Smooth muscle cell (in vitro differentiated cells): ENCODE measurements at regions not wholly inside any gene's neighbourhood (a gene's known extent, or its start where the extent isn't known, plus 50 kb on each side); places are given as distances from the start of the nearest gene placed in this dataset.

ENCODE experiments used
- DNase-seq: peaks from one replicate; lab custom pipeline; 2025; ENCODE audit not compliant: unreplicated experiment; lab: John Stamatoyannopoulos, UW
- H2AFZ ChIP-seq: fragments of 200-600 bp; sonication (generic); 2 replicates; pipeline ENCODE4 v1.6.0; 2016; ENCODE audit warnings: antibody characterized with exemption, low read depth, mild to moderate bottlenecking
- H3F3A ChIP-seq: fragments of 200-600 bp; sonication (generic); 2 replicates; pipeline ENCODE4 v1.6.0; 2017; ENCODE audit warnings: antibody characterized with exemption, low read depth
- H3K27ac ChIP-seq: fragments of 200-600 bp; sonication (generic); 2 replicates; pipeline ENCODE4 v1.5.1; 2016; ENCODE audit warnings: low read depth, mild to moderate bottlenecking
- H3K27me3 ChIP-seq: fragments of 200-600 bp; sonication (generic); 2 replicates; pipeline ENCODE4 v1.6.1; 2016; ENCODE audit warnings: low read depth, mild to moderate bottlenecking
- H3K36me3 ChIP-seq: fragments of 200-600 bp; sonication (generic); 2 replicates; pipeline ENCODE4 v1.5.1; 2016; ENCODE audit warnings: low read depth
- H3K4me1 ChIP-seq: fragments of 200-600 bp; sonication (generic); 2 replicates; pipeline ENCODE4 v1.5.1; 2016; ENCODE audit warnings: low read depth
- H3K4me2 ChIP-seq: fragments of 200-600 bp; sonication (generic); 2 replicates; pipeline ENCODE4 v1.6.0; 2016; ENCODE audit warnings: mild to moderate bottlenecking
- H3K4me3 ChIP-seq: fragments of 200-600 bp; sonication (generic); 2 replicates; pipeline ENCODE4 v1.5.1; 2016; ENCODE audit warnings: mild to moderate bottlenecking
- H3K79me2 ChIP-seq: fragments of 200-600 bp; sonication (generic); 2 replicates; pipeline ENCODE4 v1.6.0; 2016; ENCODE audit warnings: low read depth, mild to moderate bottlenecking
- H3K9ac ChIP-seq: fragments of 200-600 bp; sonication (generic); 2 replicates; pipeline ENCODE4 v1.6.0; 2016; ENCODE audit warnings: low read depth
- H3K9me3 ChIP-seq: fragments of 200-600 bp; sonication (generic); replicated peaks from 2 replicates; pipeline ENCODE4 v1.5.1; 2016; ENCODE audit warnings: low read depth
- H4K20me1 ChIP-seq: fragments of 200-600 bp; sonication (generic); 2 replicates; pipeline ENCODE4 v1.6.0; 2016; ENCODE audit warnings: low read depth
- CTCF ChIP-seq: fragments of 200-600 bp; sonication (generic); IDR thresholded peaks from 2 replicates; pipeline ENCODE4 v1.5.1; 2017; ENCODE audit warnings: borderline replicate concordance, mild to moderate bottlenecking, antibody characterized with exemption; ENCODE audit not compliant: insufficient read depth, poor library complexity, severe bottlenecking
- WGBS: methylation state at CpG from one replicate; pipeline ENCODE4 v1.1.7; 2016; ENCODE audit warnings: low lambda C conversion rate; 5-methylcytosine and 5-hydroxymethylcytosine counted together

DNA sequence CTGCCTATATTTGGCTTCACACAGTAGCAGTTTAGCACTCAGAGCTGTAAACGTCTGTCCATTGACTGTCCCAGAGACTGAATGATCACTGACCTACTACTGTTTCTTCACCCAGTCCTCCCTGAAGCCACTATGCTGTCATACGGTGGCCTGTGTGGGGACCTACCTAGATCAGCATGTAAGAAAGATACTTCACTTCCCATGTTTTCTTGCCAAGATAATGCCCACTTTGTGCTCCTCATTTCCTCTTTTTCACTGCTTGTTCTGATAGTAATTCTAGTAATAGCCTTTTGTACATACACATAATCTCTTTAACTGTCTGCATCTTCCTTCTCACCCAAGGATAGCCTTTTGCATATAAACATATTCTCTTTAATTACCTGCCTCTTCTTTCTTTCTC lies 109.9 kb upstream of the TIAM2 start:
- 96% methylated on average over 2 of the region's 2 CpGs for WGBS
- H3F3A ChIP-seq = no peaks in the 10 kb centered on the region
- no peaks in the 10 kb centered on the region for H3K79me2 ChIP-seq
- no peak overlapping the region for H3K4me2 ChIP-seq
- no peak for TF ChIP-seq CTCF
- H3K27ac ChIP-seq = no peak overlapping the region
- no peak overlapping the region for H3K4me3 ChIP-seq
- no peaks in the 10 kb centered on the region for H3K9me3 ChIP-seq
- peaks cover 11% of the 10 kb centered on the region for H3K4me1 ChIP-seq
- no peaks in the 10 kb centered on the region for H3K27me3 ChIP-seq
- H3K9ac ChIP-seq = no peak overlapping the region
- no peaks in the 10 kb centered on the region for H3K36me3 ChIP-seq
- no peak overlapping the region for H2AFZ ChIP-seq
- H4K20me1 ChIP-seq = peaks cover 35% of the 10 kb centered on the region
- no peak for DNase-seq

DNA sequence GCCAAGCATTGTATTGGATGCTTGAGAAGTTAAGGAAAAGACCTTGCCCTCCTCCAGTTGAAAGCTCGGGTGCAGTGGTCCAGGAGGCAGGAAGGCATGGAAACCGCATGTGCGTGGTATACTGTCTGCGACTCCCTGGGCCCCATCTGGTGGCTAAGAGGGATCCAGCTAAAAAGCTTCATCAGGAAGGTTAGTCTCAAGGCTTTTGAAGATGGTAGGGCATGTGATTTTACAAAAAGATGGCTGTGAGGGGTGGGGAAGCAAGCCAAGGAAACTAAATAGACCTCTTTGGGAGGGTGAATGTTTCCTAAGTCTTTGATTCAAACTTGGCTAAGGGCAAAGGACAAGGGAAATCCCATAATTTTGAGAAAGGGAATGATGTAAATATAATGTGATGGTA lies 109.1 kb upstream of the TIAM2 start:
- H3K9ac ChIP-seq = no peak overlapping the region
- H3K4me2 ChIP-seq = no peak overlapping the region
- no peaks in the 10 kb centered on the region for H3K9me3 ChIP-seq
- H3K27me3 ChIP-seq = no peaks in the 10 kb centered on the region
- no peaks in the 10 kb centered on the region for H3F3A ChIP-seq
- H2AFZ ChIP-seq = no peak overlapping the region
- H3K4me1 ChIP-seq = peaks cover 11% of the 10 kb centered on the region
- H3K27ac ChIP-seq = no peak overlapping the region
- no peaks in the 10 kb centered on the region for H3K79me2 ChIP-seq
- H3K36me3 ChIP-seq = no peaks in the 10 kb centered on the region
- WGBS = over 99% methylated on average over 4 of the region's 4 CpGs
- no peak for DNase-seq
- TF ChIP-seq CTCF = no peak
- H3K4me3 ChIP-seq = no peak overlapping the region
- peaks cover 29% of the 10 kb centered on the region for H4K20me1 ChIP-seq

DNA sequence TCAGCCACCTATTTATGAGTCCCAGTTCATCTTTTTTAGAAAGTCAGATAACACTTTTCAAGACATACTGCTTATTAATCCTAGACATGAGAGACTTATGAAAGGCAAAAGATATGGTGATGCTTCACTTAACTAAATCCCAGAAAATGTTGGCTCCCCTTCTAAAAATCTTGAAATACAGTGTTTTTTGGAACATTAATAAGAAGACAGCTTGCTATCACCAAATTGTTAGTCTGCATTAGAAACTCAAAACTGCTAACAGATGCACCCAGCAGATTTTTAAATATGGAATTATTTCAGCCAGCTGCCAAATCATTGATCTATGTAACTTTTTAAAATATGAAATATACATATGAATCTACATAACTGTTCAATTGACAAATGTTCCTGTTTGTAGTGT lies 108.6 kb upstream of the TIAM2 start:
- H3K36me3 ChIP-seq = no peaks in the 10 kb centered on the region
- H4K20me1 ChIP-seq = peaks cover 29% of the 10 kb centered on the region
- no peak overlapping the region for H3K9ac ChIP-seq
- H3K9me3 ChIP-seq = no peaks in the 10 kb centered on the region
- no peaks in the 10 kb centered on the region for H3K79me2 ChIP-seq
- H2AFZ ChIP-seq = no peak overlapping the region
- H3K27me3 ChIP-seq = no peaks in the 10 kb centered on the region
- no peak for TF ChIP-seq CTCF
- DNase-seq = no peak
- no peak overlapping the region for H3K27ac ChIP-seq
- H3K4me2 ChIP-seq = no peak overlapping the region
- H3K4me1 ChIP-seq = peaks cover 11% of the 10 kb centered on the region
- H3K4me3 ChIP-seq = no peak overlapping the region
- H3F3A ChIP-seq = no peaks in the 10 kb centered on the region

DNA sequence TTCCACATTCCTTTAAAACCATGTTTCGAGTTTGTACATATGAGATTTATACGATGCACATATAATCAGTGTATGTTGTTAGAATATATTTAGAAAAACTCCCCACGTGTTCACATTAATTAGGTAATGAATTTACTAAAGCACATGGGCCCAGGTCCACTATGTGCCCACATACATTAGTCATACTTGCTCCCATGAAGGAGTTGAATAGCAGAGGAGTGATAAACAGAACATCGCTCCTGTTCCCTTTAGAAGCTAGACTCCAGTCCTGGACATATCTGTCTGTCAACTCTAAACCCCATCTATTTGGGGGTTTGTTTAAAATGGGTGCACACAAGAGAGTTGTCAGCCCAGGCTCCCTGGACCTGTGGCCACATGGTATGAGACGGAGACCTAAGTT lies 108.1 kb upstream of the TIAM2 start:
- no peak for DNase-seq
- no peaks in the 10 kb centered on the region for H3K27me3 ChIP-seq
- TF ChIP-seq CTCF = no peak
- no peak overlapping the region for H3K9ac ChIP-seq
- peaks cover under 1% of the 10 kb centered on the region for H3F3A ChIP-seq
- H4K20me1 ChIP-seq = peaks cover 31% of the 10 kb centered on the region
- no peak overlapping the region for H2AFZ ChIP-seq
- H3K9me3 ChIP-seq = no peaks in the 10 kb centered on the region
- H3K79me2 ChIP-seq = no peaks in the 10 kb centered on the region
- H3K27ac ChIP-seq = no peak overlapping the region
- peaks cover 11% of the 10 kb centered on the region for H3K4me1 ChIP-seq
- H3K4me2 ChIP-seq = no peak overlapping the region
- 83% methylated on average over 5 of the region's 5 CpGs for WGBS
- H3K36me3 ChIP-seq = no peaks in the 10 kb centered on the region
- no peak overlapping the region for H3K4me3 ChIP-seq
